ENCODE measurements at regions not wholly inside any gene's neighbourhood (a gene's known extent, or its start where the extent isn't known, plus 50 kb on each side); places are given as distances from the start of the nearest gene placed in this dataset.

GRCh38 chrX:56130436-56130835 is 101.7 kb upstream of the KLF8 start:
- no peak for TF ChIP-seq CTCF (IDR thresholded peaks at IDR 0.05)
- no peak for TF ChIP-seq POLR2A (IDR thresholded peaks at IDR 0.05)

Data from right lobe of liver (tissue), 4 donors.